H9 (cell line): ENCODE measurements at regions not wholly inside any gene's neighbourhood (a gene's known extent, or its start where the extent isn't known, plus 50 kb on each side); places are given as distances from the start of the nearest gene placed in this dataset.

Source experiments
- DNase-seq: peaks from one replicate; pipeline ENCODE4 v3.0.0-alpha.2; 2017
- H2AFZ ChIP-seq: one replicate; pipeline ENCODE4 v1.6.1; 2013; ENCODE audit warnings: mild to moderate bottlenecking, low read length, control low read depth, moderate library complexity
- H2AK5ac ChIP-seq: 2 replicates; pipeline ENCODE4 v1.6.1; 2013; ENCODE audit warnings: low read length, control low read depth, mixed read lengths; ENCODE audit not compliant: insufficient read length
- H2BK120ac ChIP-seq: one replicate; pipeline ENCODE4 v1.6.1; 2013; ENCODE audit warnings: low read depth, mild to moderate bottlenecking, low read length, control low read depth, inconsistent platforms; ENCODE audit not compliant: poor library complexity, severe bottlenecking
- H2BK12ac ChIP-seq: 2 replicates; pipeline ENCODE4 v1.6.1; 2013; ENCODE audit warnings: low read length, control low read depth, mixed read lengths, low read depth; ENCODE audit not compliant: insufficient read length
- H2BK15ac ChIP-seq: 2 replicates; pipeline ENCODE4 v1.6.1; 2013; ENCODE audit warnings: low read depth, low read length, control low read depth
- H2BK20ac ChIP-seq: one replicate; pipeline ENCODE4 v1.6.1; 2013; ENCODE audit warnings: low read depth, mild to moderate bottlenecking, low read length, control low read depth, inconsistent platforms; ENCODE audit not compliant: poor library complexity, severe bottlenecking
- H2BK5ac ChIP-seq: 2 replicates; pipeline ENCODE4 v1.6.1; 2013; ENCODE audit warnings: low read length, control low read depth, mixed read lengths; ENCODE audit not compliant: insufficient read length
- H3K14ac ChIP-seq: 2 replicates; pipeline ENCODE4 v1.6.1; 2013; ENCODE audit warnings: low read length, control low read depth; ENCODE audit not compliant: insufficient read depth
- H3K18ac ChIP-seq: 2 replicates; pipeline ENCODE4 v1.6.1; 2013; ENCODE audit warnings: low read depth, mild to moderate bottlenecking, mixed read lengths, low read length, control low read depth; ENCODE audit not compliant: insufficient read length
- H3K23ac ChIP-seq: 2 replicates; pipeline ENCODE4 v1.6.1; 2013; ENCODE audit warnings: low read length, control low read depth, mixed read lengths, low read depth; ENCODE audit not compliant: insufficient read length
- H3K23me2 ChIP-seq: 2 replicates; pipeline ENCODE4 v1.6.1; 2013; ENCODE audit warnings: low read depth, mild to moderate bottlenecking, mixed read lengths, low read length, control low read depth; ENCODE audit not compliant: insufficient read length, poor library complexity, severe bottlenecking
- H3K27ac ChIP-seq: 2 replicates; pipeline ENCODE4 v1.5.1; 2013; ENCODE audit warnings: low read length, control low read depth, mixed read lengths, low read depth; ENCODE audit not compliant: insufficient read length
- H3K27me3 ChIP-seq: 2 replicates; pipeline ENCODE4 v1.6.1; 2013; ENCODE audit warnings: low read length, control low read depth, inconsistent platforms; ENCODE audit not compliant: insufficient read depth
- H3K4ac ChIP-seq: 2 replicates; pipeline ENCODE4 v1.6.1; 2013; ENCODE audit warnings: low read depth, mild to moderate bottlenecking, control low read depth, inconsistent platforms, low read length, moderate library complexity
- H3K4me1 ChIP-seq: 2 replicates; pipeline ENCODE4 v1.6.1; 2013; ENCODE audit warnings: low read length, control low read depth, inconsistent platforms; ENCODE audit not compliant: insufficient read depth
- H3K4me2 ChIP-seq: 2 replicates; pipeline ENCODE4 v1.6.1; 2013; ENCODE audit warnings: low read length, control low read depth, mixed read lengths; ENCODE audit not compliant: insufficient read length, insufficient read depth
- H3K56ac ChIP-seq: 2 replicates; pipeline ENCODE4 v1.6.1; 2013; ENCODE audit warnings: low read depth, mild to moderate bottlenecking, mixed read lengths, low read length, control low read depth; ENCODE audit not compliant: insufficient read length
- H3K79me1 ChIP-seq: 2 replicates; pipeline ENCODE4 v1.6.1; 2013; ENCODE audit warnings: low read depth, mild to moderate bottlenecking, moderate library complexity, low read length, control low read depth, inconsistent platforms; ENCODE audit not compliant: insufficient read depth, poor library complexity, severe bottlenecking
- H3K79me2 ChIP-seq: 2 replicates; pipeline ENCODE4 v1.6.1; 2013; ENCODE audit warnings: low read length, control low read depth, inconsistent platforms; ENCODE audit not compliant: insufficient read depth
- H3K9ac ChIP-seq: 2 replicates; pipeline ENCODE4 v1.6.1; 2013; ENCODE audit warnings: low read length, control low read depth, mixed read lengths; ENCODE audit not compliant: insufficient read length; ENCODE audit errors: extremely low read depth
- H3K9me3 ChIP-seq: one replicate; pipeline ENCODE4 v1.6.1; 2013; ENCODE audit warnings: low read depth, low read length, inconsistent platforms; ENCODE audit not compliant: control insufficient read depth
- H3T11ph ChIP-seq: one replicate; pipeline ENCODE4 v1.6.1; 2013; ENCODE audit warnings: mild to moderate bottlenecking, low read length, control low read depth, inconsistent platforms
- H4K20me1 ChIP-seq: one replicate; pipeline ENCODE4 v1.6.1; 2013; ENCODE audit not compliant: control insufficient read depth, insufficient read length, insufficient read depth
- H4K5ac ChIP-seq: 2 replicates; pipeline ENCODE4 v1.6.1; 2013; ENCODE audit warnings: low read depth, mild to moderate bottlenecking, mixed read lengths, low read length, control low read depth; ENCODE audit not compliant: insufficient read length
- H4K8ac ChIP-seq: replicated peaks from 2 replicates; pipeline ENCODE4 v1.6.1; 2013; ENCODE audit warnings: low read length, control low read depth, mixed read lengths, low read depth; ENCODE audit not compliant: insufficient read length
- H4K91ac ChIP-seq: 2 replicates; pipeline ENCODE4 v1.6.1; 2013; ENCODE audit warnings: low read depth, mild to moderate bottlenecking, moderate library complexity, mixed read lengths, low read length, control low read depth; ENCODE audit not compliant: insufficient read length
- H3K27ac Mint-ChIP-seq, 3 experiments: 2 replicates in 2 of 3; 3 replicates in 1 of 3; pipeline ENCODE4 v1.8.0; 2020 to 2021; ENCODE audit warnings: mixed read lengths in 3 of 3, mild to moderate bottlenecking in 1 of 3, moderate library complexity in 1 of 3
- H3K27me3 Mint-ChIP-seq: 2 replicates; pipeline ENCODE4 v1.8.0; 2021; ENCODE audit warnings: low read depth, mild to moderate bottlenecking, moderate library complexity, mixed read lengths
- H3K36me3 Mint-ChIP-seq, 3 experiments: 2 replicates in 2 of 3; 3 replicates in 1 of 3; pipeline ENCODE4 v1.8.0; 2020 to 2021; ENCODE audit warnings: low read depth in 3 of 3, mixed read lengths in 3 of 3; ENCODE audit not compliant: insufficient read depth in 1 of 3
- H3K4me1 Mint-ChIP-seq, 2 experiments: 2 replicates each; pipeline ENCODE4 v1.8.0; 2020; ENCODE audit warnings: mixed read lengths in 2 of 2
- H3K4me3 Mint-ChIP-seq, 2 experiments: 2 replicates in 1 of 2; 3 replicates in 1 of 2; pipeline ENCODE4 v1.8.0; 2020 to 2021; ENCODE audit warnings: mild to moderate bottlenecking in 2 of 2, mixed read lengths in 2 of 2, moderate library complexity in 1 of 2
- H3K9me3 Mint-ChIP-seq, 2 experiments: 2 replicates in 1 of 2; 3 replicates in 1 of 2; pipeline ENCODE4 v1.8.0; 2020; ENCODE audit warnings: mild to moderate bottlenecking in 2 of 2, mixed read lengths in 2 of 2, moderate library complexity in 1 of 2
- WGBS: extraction: QIAGEN DNeasy Blood & Tissue Kit; methylation state at CpG from one replicate; pipeline ENCODE4 v1.1.7; 2013; ENCODE audit warnings: missing lambda C conversion rate, low lambda C conversion rate, mixed read lengths; ENCODE audit not compliant: insufficient read length; ENCODE audit errors: extremely low coverage; 5-methylcytosine and 5-hydroxymethylcytosine counted together
- TF ChIP-seq, protein P1 (sequence below): fragments of 200-600 bp; sonication (generic); conservative IDR thresholded peaks from 3 replicates; pipeline ENCODE4 v1.8.0; 2021; ENCODE audit warnings: antibody characterized with exemption, mild to moderate bottlenecking

DNA sequence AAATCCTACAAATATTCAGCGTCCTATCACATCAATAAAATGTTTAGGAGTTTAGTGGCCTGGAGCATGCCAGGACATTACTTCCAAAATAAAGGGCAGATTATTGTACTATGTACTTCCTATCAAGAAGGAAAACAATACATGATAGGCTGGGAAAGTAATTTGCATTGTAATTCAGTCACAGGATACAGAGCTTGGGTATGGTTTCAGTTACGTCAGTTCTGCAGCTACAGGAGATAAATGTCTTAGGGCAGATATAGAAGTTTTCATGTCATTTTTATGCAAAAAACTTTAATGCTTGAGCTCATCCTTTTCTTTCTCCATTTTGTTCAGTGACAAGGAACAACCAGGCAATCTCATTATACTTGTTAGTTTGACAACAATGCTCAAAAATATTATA is 155.2 kb downstream of the NFKBIZ start:
- Histone ChIP-seq H3K4me2 (no peak overlapping the region), H2BK12ac (no peak overlapping the region), H3K27ac (no peak overlapping the region), H2AK5ac (no peak overlapping the region), H3K4ac (no peak overlapping the region), H3K4me1 (no peaks in the 10 kb centered on the region), H2BK120ac (no peak overlapping the region), H2BK20ac (no peak overlapping the region), H2BK5ac (no peak overlapping the region), H4K5ac (no peak overlapping the region), H3K9ac (no peak overlapping the region), H2AFZ (no peak overlapping the region), H3K18ac (no peak overlapping the region), H2BK15ac (no peak overlapping the region), H4K20me1 (no peaks in the 10 kb centered on the region), H3K27me3 (no peaks in the 10 kb centered on the region), H3K79me2 (no peaks in the 10 kb centered on the region), H3T11ph (no peak overlapping the region), H3K14ac (no peak overlapping the region), H4K8ac (no peak overlapping the region), H3K79me1 (no peaks in the 10 kb centered on the region), H3K23ac (no peak overlapping the region), H3K9me3 (no peaks in the 10 kb centered on the region), H4K91ac (no peak overlapping the region), H3K56ac (no peak overlapping the region), H3K23me2 (no peaks in the 10 kb centered on the region)
- no CpG with 5 or more reads among the region's 2 CpGs for WGBS
- no peaks in the 10 kb centered on the region for H3K27me3 Mint-ChIP-seq
- H3K4me1 Mint-ChIP-seq = no peaks in the 10 kb centered on the region
- TF ChIP-seq, protein P1, sequence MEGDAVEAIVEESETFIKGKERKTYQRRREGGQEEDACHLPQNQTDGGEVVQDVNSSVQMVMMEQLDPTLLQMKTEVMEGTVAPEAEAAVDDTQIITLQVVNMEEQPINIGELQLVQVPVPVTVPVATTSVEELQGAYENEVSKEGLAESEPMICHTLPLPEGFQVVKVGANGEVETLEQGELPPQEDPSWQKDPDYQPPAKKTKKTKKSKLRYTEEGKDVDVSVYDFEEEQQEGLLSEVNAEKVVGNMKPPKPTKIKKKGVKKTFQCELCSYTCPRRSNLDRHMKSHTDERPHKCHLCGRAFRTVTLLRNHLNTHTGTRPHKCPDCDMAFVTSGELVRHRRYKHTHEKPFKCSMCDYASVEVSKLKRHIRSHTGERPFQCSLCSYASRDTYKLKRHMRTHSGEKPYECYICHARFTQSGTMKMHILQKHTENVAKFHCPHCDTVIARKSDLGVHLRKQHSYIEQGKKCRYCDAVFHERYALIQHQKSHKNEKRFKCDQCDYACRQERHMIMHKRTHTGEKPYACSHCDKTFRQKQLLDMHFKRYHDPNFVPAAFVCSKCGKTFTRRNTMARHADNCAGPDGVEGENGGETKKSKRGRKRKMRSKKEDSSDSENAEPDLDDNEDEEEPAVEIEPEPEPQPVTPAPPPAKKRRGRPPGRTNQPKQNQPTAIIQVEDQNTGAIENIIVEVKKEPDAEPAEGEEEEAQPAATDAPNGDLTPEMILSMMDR = no peak
- H3K36me3 Mint-ChIP-seq = peaks cover 0 to 13% (median 8%) of the 10 kb centered on the region in 3 experiments; a peak in 3 of 7 replicates
- peaks cover 19 to 22% of the 10 kb centered on the region in 2 experiments for H3K9me3 Mint-ChIP-seq
- DNase-seq = no peak
- H3K4me3 Mint-ChIP-seq = no peak overlapping the region
- no peak overlapping the region for H3K27ac Mint-ChIP-seq
